ENCODE measurements at regions not wholly inside any gene's neighbourhood (a gene's known extent, or its start where the extent isn't known, plus 50 kb on each side); places are given as distances from the start of the nearest gene placed in this dataset.

GRCh38 chr22:49008682-49009235, 818.9 kb downstream of the BRD1 start:
- no peak overlapping the region for H3K4me2 ChIP-seq
- no peak overlapping the region for H3K4me3 ChIP-seq
- TF ChIP-seq NANOG (IDR thresholded peaks at IDR 0.05; ENCODE audit: borderline replicate concordance) (no peak), ZNF462 (CRISPR knock-in tag; IDR thresholded peaks at IDR 0.05) (no peak), EZH2 (IDR thresholded peaks at IDR 0.05; ENCODE audit: low read depth, unreplicated experiment) (no peak), REST (IDR thresholded peaks at IDR 0.05; ENCODE audit: unreplicated experiment) (no peak), ZNF114 (CRISPR knock-in tag; IDR thresholded peaks at IDR 0.05) (no peak), ZNF331 (CRISPR knock-in tag; IDR thresholded peaks at IDR 0.05; ENCODE audit: low read depth) (no peak), STAT1 (IDR thresholded peaks at IDR 0.05; ENCODE audit: unreplicated experiment) (no peak), CREB1 (CRISPR knock-in tag; IDR thresholded peaks at IDR 0.05; ENCODE audit: low read depth) (no peak), EZH2phosphoT487 (IDR thresholded peaks at IDR 0.05; ENCODE audit: unreplicated experiment) (no peak), JUNB (IDR thresholded peaks at IDR 0.05; ENCODE audit: unreplicated experiment) (no peak), CTCF (conservative IDR thresholded peaks at IDR 0.05; ENCODE audit: low read depth in 2 of 2) (no peak), POLR2AphosphoS5 (IDR thresholded peaks at IDR 0.05; ENCODE audit: low read depth) (no peak), ETS1 (IDR thresholded peaks at IDR 0.05) (no peak)
- no peaks in the 10 kb centered on the region for H3K27me3 ChIP-seq (ENCODE audit: insufficient read depth)
- 0 out of 3 replicates have a peak, but pooled peaks cover 2% of the 10 kb centered on the region for H3K4me1 Mint-ChIP-seq
- H3K79me2 ChIP-seq (replicated peaks; ENCODE audit: insufficient read depth): no peaks in the 10 kb centered on the region
- H3K27ac ChIP-seq (ENCODE audit: low read depth): no peak overlapping the region
- peaks cover 4% of the 10 kb centered on the region; the same call in 1 of the 2 replicates for H3K36me3 ChIP-seq (ENCODE audit: insufficient read depth)
- H3K27me3 Mint-ChIP-seq (ENCODE audit: insufficient read depth, low read depth, poor library complexity): peaks cover 3% of the 10 kb centered on the region
- no peak overlapping the region for H2AFZ ChIP-seq
- no peaks in the 10 kb centered on the region for H3K4me1 ChIP-seq (ENCODE audit: insufficient read depth)
- ATAC-seq (no peak), DNase-seq (ENCODE audit: low spot score) (no peak)
- no peaks in the 10 kb centered on the region for H3K36me3 Mint-ChIP-seq (ENCODE audit: low read depth)
- no peaks in the 10 kb centered on the region for H3F3A ChIP-seq (replicated peaks; ENCODE audit: low read depth)
- no peaks in the 10 kb centered on the region for H4K20me1 ChIP-seq (replicated peaks; ENCODE audit: insufficient read depth)
- H3K9me3 Mint-ChIP-seq: peaks cover 8% of the 10 kb centered on the region
- H3K4me3 Mint-ChIP-seq: no peak overlapping the region
- no peak overlapping the region for H3K27ac Mint-ChIP-seq
- no peaks in the 10 kb centered on the region for H3K9me2 ChIP-seq (ENCODE audit: insufficient read depth)

Data from GM23338 (cell line).